WERI-Rb-1 (cell line): ENCODE measurements at regions not wholly inside any gene's neighbourhood (a gene's known extent, or its start where the extent isn't known, plus 50 kb on each side); places are given as distances from the start of the nearest gene placed in this dataset.

Source experiments
- DNase-seq: peaks from one replicate; pipeline ENCODE4 v3.0.0-alpha.2; 2020
- H3K27ac ChIP-seq: fragments of 250-450 bp; sonication (Bioruptor Pico); 2 replicates; pipeline ENCODE4 v1.5.1; 2020; ENCODE audit warnings: mild to moderate bottlenecking, moderate library complexity
- H3K27me3 ChIP-seq: fragments of 250-450 bp; sonication (Bioruptor Pico); 2 replicates; pipeline ENCODE4 v1.5.1; 2021; ENCODE audit warnings: mild to moderate bottlenecking, low read depth, moderate library complexity; ENCODE audit not compliant: insufficient read depth, severe bottlenecking
- H3K36me3 ChIP-seq: fragments of 250-450 bp; sonication (Bioruptor Pico); 2 replicates; pipeline ENCODE4 v1.5.1; 2020; ENCODE audit warnings: mild to moderate bottlenecking, moderate library complexity
- H3K4me3 ChIP-seq: 2 replicates; pipeline ENCODE4 v1.5.1; 2011; ENCODE audit warnings: low read depth, mild to moderate bottlenecking, control low read depth, low read length
- H3K9me3 ChIP-seq: fragments of 250-450 bp; sonication (Bioruptor Pico); 2 replicates; pipeline ENCODE4 v1.5.1; 2021; ENCODE audit warnings: mild to moderate bottlenecking, moderate library complexity; ENCODE audit not compliant: severe bottlenecking
- TF ChIP-seq, protein P1 (sequence below): IDR thresholded peaks from 2 replicates; pipeline ENCODE4 v1.5.1; 2011; ENCODE audit warnings: low read depth, mild to moderate bottlenecking, control low read depth, inconsistent platforms, low read length

DNA sequence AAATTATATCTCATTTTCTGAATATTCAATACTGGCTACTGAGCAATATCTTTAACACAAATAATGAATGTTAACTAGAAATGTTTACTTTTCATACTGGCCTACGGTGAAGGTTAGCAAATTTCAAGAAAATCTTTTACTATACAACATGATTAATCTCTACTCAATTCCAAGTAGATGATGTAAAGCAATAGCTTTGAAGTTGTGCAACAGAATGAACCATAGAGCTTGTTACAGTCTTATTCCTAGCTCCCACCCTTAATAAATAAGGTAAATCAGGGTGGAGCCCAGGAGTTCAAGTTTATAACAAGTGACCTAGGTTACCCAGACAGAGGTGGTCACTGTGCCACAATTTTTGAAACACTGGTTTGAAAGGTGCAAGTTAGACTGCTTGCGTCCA, 1678.1 kb downstream of the KCNT2 start:
- DNase-seq, result no peak
- H3K27ac ChIP-seq, result no peak overlapping the region
- no peaks in the 10 kb centered on the region for H3K9me3 ChIP-seq
- TF ChIP-seq, protein P1, sequence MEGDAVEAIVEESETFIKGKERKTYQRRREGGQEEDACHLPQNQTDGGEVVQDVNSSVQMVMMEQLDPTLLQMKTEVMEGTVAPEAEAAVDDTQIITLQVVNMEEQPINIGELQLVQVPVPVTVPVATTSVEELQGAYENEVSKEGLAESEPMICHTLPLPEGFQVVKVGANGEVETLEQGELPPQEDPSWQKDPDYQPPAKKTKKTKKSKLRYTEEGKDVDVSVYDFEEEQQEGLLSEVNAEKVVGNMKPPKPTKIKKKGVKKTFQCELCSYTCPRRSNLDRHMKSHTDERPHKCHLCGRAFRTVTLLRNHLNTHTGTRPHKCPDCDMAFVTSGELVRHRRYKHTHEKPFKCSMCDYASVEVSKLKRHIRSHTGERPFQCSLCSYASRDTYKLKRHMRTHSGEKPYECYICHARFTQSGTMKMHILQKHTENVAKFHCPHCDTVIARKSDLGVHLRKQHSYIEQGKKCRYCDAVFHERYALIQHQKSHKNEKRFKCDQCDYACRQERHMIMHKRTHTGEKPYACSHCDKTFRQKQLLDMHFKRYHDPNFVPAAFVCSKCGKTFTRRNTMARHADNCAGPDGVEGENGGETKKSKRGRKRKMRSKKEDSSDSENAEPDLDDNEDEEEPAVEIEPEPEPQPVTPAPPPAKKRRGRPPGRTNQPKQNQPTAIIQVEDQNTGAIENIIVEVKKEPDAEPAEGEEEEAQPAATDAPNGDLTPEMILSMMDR, result no peak
- H3K27me3 ChIP-seq, result no peaks in the 10 kb centered on the region
- H3K36me3 ChIP-seq, result no peaks in the 10 kb centered on the region
- H3K4me3 ChIP-seq, result no peak overlapping the region

DNA sequence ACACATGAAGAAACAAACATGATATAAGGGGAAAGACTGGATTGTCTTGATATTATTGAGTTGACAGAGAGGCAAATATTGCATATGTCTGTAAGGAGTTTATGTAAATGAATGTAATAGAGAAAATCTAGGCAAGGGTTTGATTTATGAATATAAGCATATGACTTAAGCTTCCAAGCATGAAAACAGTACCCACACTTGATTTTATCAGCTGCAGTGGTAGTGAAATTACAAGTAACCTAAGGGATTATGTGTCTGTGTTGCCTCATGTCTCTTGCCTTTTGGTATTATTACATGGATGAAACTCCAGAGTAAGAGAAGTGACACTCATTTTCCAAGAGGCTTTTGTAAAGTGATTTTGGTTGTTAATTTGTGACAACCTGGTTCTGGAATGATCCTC, 1678.9 kb downstream of the KCNT2 start:
- no peak overlapping the region for H3K27ac ChIP-seq
- DNase-seq, result no peak
- TF ChIP-seq, protein P1, result no peak

DNA sequence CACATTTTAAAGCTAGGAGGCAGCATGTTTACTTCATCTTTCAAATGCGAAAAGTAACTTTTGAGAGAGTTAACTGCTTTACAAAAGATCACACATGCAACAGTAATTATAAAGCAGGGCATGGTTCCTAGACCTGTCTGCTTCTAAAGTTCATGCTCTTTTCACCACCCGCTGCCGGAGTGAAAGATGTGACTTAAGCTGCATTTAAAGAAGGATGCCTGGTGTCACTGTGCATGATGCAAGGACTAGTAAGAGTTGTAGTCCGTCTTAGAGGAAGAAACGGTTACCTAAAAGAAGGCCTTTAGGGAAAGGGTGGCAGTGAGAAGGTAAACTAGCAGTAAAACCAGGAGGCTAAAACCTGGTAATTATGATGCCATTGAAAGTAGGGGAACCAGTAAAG, 1689.1 kb downstream of the KCNT2 start:
- TF ChIP-seq, protein P1, result no peak
- no peak overlapping the region for H3K27ac ChIP-seq
- H3K4me3 ChIP-seq, result no peak overlapping the region
- no peak for DNase-seq
- no peaks in the 10 kb centered on the region for H3K27me3 ChIP-seq
- H3K9me3 ChIP-seq, result peaks cover 6% of the 10 kb centered on the region
- H3K36me3 ChIP-seq, result no peaks in the 10 kb centered on the region

More for the DNA sequence above, 1678.9 kb downstream of the KCNT2 start:
- Histone ChIP-seq H3K4me3 (no peak overlapping the region), H3K27me3 (no peaks in the 10 kb centered on the region), H3K9me3 (no peaks in the 10 kb centered on the region), H3K36me3 (no peaks in the 10 kb centered on the region)

DNA sequence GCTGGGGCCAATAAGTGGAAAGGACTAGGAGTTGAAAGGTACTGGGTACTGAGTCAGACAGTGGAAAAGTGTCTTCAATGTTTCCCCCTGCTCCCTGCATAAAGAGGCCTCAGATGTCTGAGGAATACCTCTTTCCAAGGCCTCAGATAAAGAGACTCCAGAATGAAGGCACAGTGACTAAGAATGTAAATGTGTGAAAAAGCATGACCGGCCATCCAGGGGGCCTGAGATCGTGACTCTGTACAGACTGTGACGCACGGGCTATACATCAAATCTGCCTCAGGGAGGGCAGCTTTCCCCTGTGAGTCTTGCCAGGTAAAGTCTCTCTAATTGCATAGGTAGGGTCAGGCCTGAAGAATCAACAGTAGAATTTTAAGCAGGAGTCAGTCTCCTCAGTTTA, 1690.5 kb downstream of the KCNT2 start:
- Histone ChIP-seq H3K4me3 (no peak overlapping the region), H3K27me3 (no peaks in the 10 kb centered on the region), H3K27ac (no peak overlapping the region), H3K36me3 (no peaks in the 10 kb centered on the region), H3K9me3 (peaks cover 4% of the 10 kb centered on the region)
- TF ChIP-seq, protein P1, result no peak
- no peak for DNase-seq

DNA sequence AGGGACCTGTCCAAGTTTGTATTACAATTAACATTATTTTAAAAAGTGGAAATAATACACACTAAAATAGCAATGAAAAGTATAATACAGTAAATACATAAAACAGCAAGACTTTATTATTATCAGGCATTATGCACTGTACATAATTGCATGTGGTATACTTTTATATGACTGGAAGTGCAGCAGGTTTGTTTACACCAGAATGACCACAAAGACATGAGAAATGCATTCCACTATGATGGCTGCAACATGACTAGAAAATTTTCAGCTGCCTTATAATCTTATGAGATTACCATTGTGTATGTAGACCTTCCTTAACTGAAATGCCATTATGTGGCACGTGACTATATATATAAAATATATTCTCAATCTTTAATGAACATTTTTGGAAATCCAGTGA, 1699.6 kb downstream of the KCNT2 start:
- no peaks in the 10 kb centered on the region for H3K9me3 ChIP-seq
- no peaks in the 10 kb centered on the region for H3K36me3 ChIP-seq
- H3K27ac ChIP-seq, result no peak overlapping the region
- no peaks in the 10 kb centered on the region for H3K27me3 ChIP-seq
- DNase-seq, result no peak
- no peak overlapping the region for H3K4me3 ChIP-seq
- TF ChIP-seq, protein P1, result no peak

DNA sequence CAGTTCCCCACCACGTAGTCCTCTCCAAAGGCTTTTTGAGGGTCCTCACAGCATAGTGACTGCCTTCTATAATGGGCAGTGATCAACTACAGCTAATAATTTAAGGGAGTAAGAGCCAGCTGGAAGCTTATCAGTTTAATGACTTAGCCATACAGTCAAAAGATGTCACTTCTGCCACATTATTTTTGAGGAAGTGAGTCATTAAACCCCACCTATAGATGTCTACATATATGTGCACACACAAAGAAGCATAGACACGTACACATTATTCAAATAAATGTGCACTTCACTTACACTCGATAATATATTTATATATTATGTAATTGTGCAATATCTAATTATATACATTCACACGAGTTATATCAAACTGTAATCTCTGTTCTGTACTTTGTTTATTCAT, 1704.7 kb downstream of the KCNT2 start:
- no peak overlapping the region for H3K4me3 ChIP-seq
- no peak overlapping the region for H3K27ac ChIP-seq
- TF ChIP-seq, protein P1, result no peak
- H3K36me3 ChIP-seq, result no peaks in the 10 kb centered on the region
- DNase-seq, result no peak
- H3K9me3 ChIP-seq, result no peaks in the 10 kb centered on the region
- no peaks in the 10 kb centered on the region for H3K27me3 ChIP-seq
